Liver (tissue), 8 donors: ENCODE measurements at regions not wholly inside any gene's neighbourhood (a gene's known extent, or its start where the extent isn't known, plus 50 kb on each side); places are given as distances from the start of the nearest gene placed in this dataset.

ENCODE experiments used
- DNase-seq: peaks from one replicate; pipeline ENCODE4 v3.0.0-alpha.2; 2017; ENCODE audit warnings: low spot score
- H3K27ac ChIP-seq, 2 donors: one replicate each; pipeline ENCODE4 v1.7.0; 2013; ENCODE audit warnings: inconsistent platforms in 2 of 2, low read length in 2 of 2, control low read depth in 1 of 2, low read depth in 1 of 2, mild to moderate bottlenecking in 1 of 2
- H3K27me3 ChIP-seq, 4 donors: one replicate each; pipeline versions ENCODE4 v1.6.1 to v1.7.0; 2013; ENCODE audit warnings: low read length in 3 of 4, inconsistent platforms in 1 of 4, mild to moderate bottlenecking in 1 of 4, moderate library complexity in 1 of 4; ENCODE audit not compliant: control insufficient read depth in 4 of 4, insufficient read depth in 4 of 4
- H3K36me3 ChIP-seq, 4 donors: one replicate each; pipeline versions ENCODE4 v1.6.1 to v1.7.0; 2013; ENCODE audit warnings: low read length in 3 of 4, mild to moderate bottlenecking in 3 of 4, low read depth in 1 of 4, moderate library complexity in 1 of 4; ENCODE audit not compliant: control insufficient read depth in 4 of 4, insufficient read depth in 3 of 4
- H3K4me1 ChIP-seq, 4 donors: one replicate each; pipeline versions ENCODE4 v1.6.1 to v1.7.0; 2013; ENCODE audit warnings: low read length in 3 of 4, mild to moderate bottlenecking in 3 of 4, moderate library complexity in 1 of 4; ENCODE audit not compliant: control insufficient read depth in 4 of 4, insufficient read depth in 4 of 4
- H3K4me3 ChIP-seq, 3 donors: one replicate each; pipeline versions ENCODE4 v1.6.1 to v1.7.0; 2013; ENCODE audit warnings: low read length in 3 of 3, control low read depth in 1 of 3, low read depth in 1 of 3, mild to moderate bottlenecking in 1 of 3
- H3K9ac ChIP-seq, 2 donors: one replicate each; pipeline ENCODE4 v1.7.0; 2013; ENCODE audit warnings: low read length in 2 of 2, mild to moderate bottlenecking in 2 of 2, moderate library complexity in 2 of 2, control low read depth in 1 of 2, low read depth in 1 of 2
- H3K9me3 ChIP-seq, 4 donors: one replicate each; pipeline versions ENCODE4 v1.6.1 to v1.7.0; 2013; ENCODE audit warnings: low read length in 3 of 4; ENCODE audit not compliant: control insufficient read depth in 4 of 4
- CTCF ChIP-seq: fragments of 150-350 bp; IDR thresholded peaks from 2 replicates; pipeline ENCODE4 v1.5.1; 2017; ENCODE audit warnings: improper control_type of control experiment, low read depth, low read length; ENCODE audit not compliant: missing input control
- EGR1 ChIP-seq, 2 donors: IDR thresholded peaks; 2 replicates each; pipeline ENCODE4 v1.6.1; 2016 to 2018; ENCODE audit warnings: antibody characterized with exemption in 2 of 2, low read depth in 2 of 2
- FOXA1 ChIP-seq: IDR thresholded peaks from 2 replicates; pipeline ENCODE4 v1.6.1; 2016; ENCODE audit warnings: antibody characterized with exemption
- FOXA2 ChIP-seq: IDR thresholded peaks from 2 replicates; pipeline ENCODE4 v1.6.1; 2016; ENCODE audit warnings: antibody characterized with exemption
- GABPA ChIP-seq, 2 donors: IDR thresholded peaks in 1 of 2; conservative IDR thresholded peaks in 1 of 2; 2 replicates each; pipeline ENCODE4 v1.6.1; 2016; ENCODE audit warnings: antibody characterized with exemption in 2 of 2, mild to moderate bottlenecking in 1 of 2, moderate library complexity in 1 of 2
- HNF4A ChIP-seq, 2 donors: conservative IDR thresholded peaks; 2 replicates each; pipeline ENCODE4 v1.6.1; 2016; ENCODE audit warnings: antibody characterized with exemption in 2 of 2, mild to moderate bottlenecking in 2 of 2
- HNF4G ChIP-seq: IDR thresholded peaks from 2 replicates; pipeline ENCODE4 v1.6.1; 2016; ENCODE audit warnings: antibody characterized with exemption
- JUND ChIP-seq, 2 donors: IDR thresholded peaks; 2 replicates each; pipeline ENCODE4 v1.6.1; 2016; ENCODE audit warnings: antibody characterized with exemption in 2 of 2
- MAX ChIP-seq: IDR thresholded peaks from 2 replicates; pipeline ENCODE4 v1.6.1; 2016; ENCODE audit warnings: antibody characterized with exemption
- NR2F2 ChIP-seq: IDR thresholded peaks from 2 replicates; pipeline ENCODE4 v1.6.1; 2016; ENCODE audit warnings: antibody characterized with exemption
- RAD21 ChIP-seq, 2 donors: IDR thresholded peaks; 2 replicates each; pipeline ENCODE4 v1.6.1; 2016; ENCODE audit warnings: antibody characterized with exemption in 2 of 2, mild to moderate bottlenecking in 2 of 2
- RXRA ChIP-seq, 2 donors: IDR thresholded peaks; 2 replicates each; pipeline ENCODE4 v1.6.1; 2017 to 2018; ENCODE audit warnings: antibody characterized with exemption in 2 of 2, mild to moderate bottlenecking in 1 of 2
- SP1 ChIP-seq: IDR thresholded peaks from 2 replicates; pipeline ENCODE4 v1.6.1; 2018; ENCODE audit warnings: antibody characterized with exemption, mild to moderate bottlenecking
- TAF1 ChIP-seq: conservative IDR thresholded peaks from 2 replicates; pipeline ENCODE4 v1.6.1; 2016; ENCODE audit warnings: antibody characterized with exemption, mild to moderate bottlenecking
- YY1 ChIP-seq: IDR thresholded peaks from 2 replicates; pipeline ENCODE4 v1.6.1; 2016; ENCODE audit warnings: antibody characterized with exemption, mild to moderate bottlenecking
- ZBTB33 ChIP-seq: IDR thresholded peaks from 2 replicates; pipeline ENCODE4 v1.6.1; 2016; ENCODE audit warnings: antibody characterized with exemption
- WGBS: extraction: QIAGEN DNeasy Blood & Tissue Kit; methylation state at CpG from one replicate; pipeline ENCODE4 v1.1.7; 2013; 5-methylcytosine and 5-hydroxymethylcytosine counted together
- TF ChIP-seq, protein P1 (sequence below): IDR thresholded peaks from 2 replicates; pipeline ENCODE4 v1.6.1; 2016; ENCODE audit warnings: antibody characterized with exemption, mild to moderate bottlenecking
- TF ChIP-seq, protein P2 (sequence below): IDR thresholded peaks from 2 replicates; pipeline ENCODE4 v1.6.1; 2016; ENCODE audit warnings: antibody characterized with exemption
- donor health status: healthy.
- donor health status: healthy.
- donor health status: healthy.
- donor health status: healthy.
- donor health status: healthy.

DNA sequence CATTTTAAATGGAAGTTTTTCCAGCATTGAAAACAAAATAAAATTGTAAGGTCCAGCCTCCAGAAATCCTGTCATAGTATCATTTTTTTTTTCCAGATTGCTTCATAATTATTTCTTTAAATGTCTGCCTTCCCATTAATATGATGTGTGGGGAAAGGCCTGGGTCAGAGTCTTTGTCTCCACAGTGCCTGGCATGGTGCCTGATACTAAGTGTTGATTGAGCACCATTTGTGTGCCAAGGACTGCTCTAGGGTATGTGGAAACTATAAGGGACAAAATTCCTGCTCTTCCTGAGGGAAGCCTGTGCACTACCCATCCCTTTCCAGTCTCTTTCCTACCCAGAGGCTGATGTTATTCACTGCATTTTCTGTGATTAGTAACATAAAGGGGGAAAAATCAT is 53.1 kb upstream of the BEND4 start:
- H3K27ac ChIP-seq, result no peak overlapping the region
- H3K36me3 ChIP-seq, result no peaks in the 10 kb centered on the region
- no peaks in the 10 kb centered on the region for H3K4me1 ChIP-seq
- no peak overlapping the region for H3K4me3 ChIP-seq
- no peak for TF ChIP-seq MAX
- no peak for TF ChIP-seq CTCF
- no peak for TF ChIP-seq FOXA1
- TF ChIP-seq GABPA (IDR thresholded peaks at IDR 0.05 in 1 of 2, conservative IDR thresholded peaks at IDR 0.05 in 1 of 2), result no peak
- TF ChIP-seq, protein P1, sequence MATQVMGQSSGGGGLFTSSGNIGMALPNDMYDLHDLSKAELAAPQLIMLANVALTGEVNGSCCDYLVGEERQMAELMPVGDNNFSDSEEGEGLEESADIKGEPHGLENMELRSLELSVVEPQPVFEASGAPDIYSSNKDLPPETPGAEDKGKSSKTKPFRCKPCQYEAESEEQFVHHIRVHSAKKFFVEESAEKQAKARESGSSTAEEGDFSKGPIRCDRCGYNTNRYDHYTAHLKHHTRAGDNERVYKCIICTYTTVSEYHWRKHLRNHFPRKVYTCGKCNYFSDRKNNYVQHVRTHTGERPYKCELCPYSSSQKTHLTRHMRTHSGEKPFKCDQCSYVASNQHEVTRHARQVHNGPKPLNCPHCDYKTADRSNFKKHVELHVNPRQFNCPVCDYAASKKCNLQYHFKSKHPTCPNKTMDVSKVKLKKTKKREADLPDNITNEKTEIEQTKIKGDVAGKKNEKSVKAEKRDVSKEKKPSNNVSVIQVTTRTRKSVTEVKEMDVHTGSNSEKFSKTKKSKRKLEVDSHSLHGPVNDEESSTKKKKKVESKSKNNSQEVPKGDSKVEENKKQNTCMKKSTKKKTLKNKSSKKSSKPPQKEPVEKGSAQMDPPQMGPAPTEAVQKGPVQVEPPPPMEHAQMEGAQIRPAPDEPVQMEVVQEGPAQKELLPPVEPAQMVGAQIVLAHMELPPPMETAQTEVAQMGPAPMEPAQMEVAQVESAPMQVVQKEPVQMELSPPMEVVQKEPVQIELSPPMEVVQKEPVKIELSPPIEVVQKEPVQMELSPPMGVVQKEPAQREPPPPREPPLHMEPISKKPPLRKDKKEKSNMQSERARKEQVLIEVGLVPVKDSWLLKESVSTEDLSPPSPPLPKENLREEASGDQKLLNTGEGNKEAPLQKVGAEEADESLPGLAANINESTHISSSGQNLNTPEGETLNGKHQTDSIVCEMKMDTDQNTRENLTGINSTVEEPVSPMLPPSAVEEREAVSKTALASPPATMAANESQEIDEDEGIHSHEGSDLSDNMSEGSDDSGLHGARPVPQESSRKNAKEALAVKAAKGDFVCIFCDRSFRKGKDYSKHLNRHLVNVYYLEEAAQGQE, result no peak
- TF ChIP-seq, protein P2, sequence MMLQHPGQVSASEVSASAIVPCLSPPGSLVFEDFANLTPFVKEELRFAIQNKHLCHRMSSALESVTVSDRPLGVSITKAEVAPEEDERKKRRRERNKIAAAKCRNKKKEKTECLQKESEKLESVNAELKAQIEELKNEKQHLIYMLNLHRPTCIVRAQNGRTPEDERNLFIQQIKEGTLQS, result no peak
- no peak for TF ChIP-seq NR2F2
- TF ChIP-seq HNF4G, result no peak
- TF ChIP-seq FOXA2, result no peak
- no peak for TF ChIP-seq ZBTB33
- no peak for TF ChIP-seq TAF1
- no peak for TF ChIP-seq RXRA (IDR thresholded peaks at IDR 0.05)
- TF ChIP-seq YY1, result no peak
- TF ChIP-seq EGR1 (IDR thresholded peaks at IDR 0.05; ENCODE audit: low read depth in 2 of 2), result no peak
- TF ChIP-seq SP1, result no peak
- TF ChIP-seq HNF4A (conservative IDR thresholded peaks at IDR 0.05), result no peak
- TF ChIP-seq JUND (IDR thresholded peaks at IDR 0.05), result no peak
- no peak for TF ChIP-seq RAD21 (IDR thresholded peaks at IDR 0.05)
- no peak for DNase-seq
- no peaks in the 10 kb centered on the region for H3K9me3 ChIP-seq
- H3K9ac ChIP-seq, result no peak overlapping the region
- peaks cover 0 to 3% (median 0%) of the 10 kb centered on the region in 4 donors for H3K27me3 ChIP-seq

GRCh38 chr4:42216664-42217063 is 64.2 kb upstream of the BEND4 start:
- Histone ChIP-seq H3K9ac (no peak overlapping the region), H3K9me3 (no peaks in the 10 kb centered on the region), H3K4me3 (no peak overlapping the region), H3K4me1 (no peaks in the 10 kb centered on the region), H3K36me3 (no peaks in the 10 kb centered on the region), H3K27ac (no peak overlapping the region), H3K27me3 (no peaks in the 10 kb centered on the region)
- no peak for TF ChIP-seq SP1
- TF ChIP-seq RAD21 (IDR thresholded peaks at IDR 0.05), result no peak
- TF ChIP-seq ZBTB33, result no peak
- TF ChIP-seq FOXA1, result no peak
- TF ChIP-seq HNF4G, result no peak
- no peak for TF ChIP-seq FOXA2
- no peak for TF ChIP-seq JUND (IDR thresholded peaks at IDR 0.05)
- TF ChIP-seq, protein P2, result no peak
- 71% methylated on average over 2 of the region's 2 CpGs for WGBS
- DNase-seq, result no peak
